GM23338 (cell line): ENCODE measurements at regions not wholly inside any gene's neighbourhood (a gene's known extent, or its start where the extent isn't known, plus 50 kb on each side); places are given as distances from the start of the nearest gene placed in this dataset.

Experiments used
- ETS1 ChIP-seq: IDR thresholded peaks from 2 replicates; pipeline ENCODE4 v1.6.1; 2016; ENCODE audit warnings: antibody characterized with exemption
- NANOG ChIP-seq: IDR thresholded peaks from 2 replicates; pipeline ENCODE4 v1.6.1; 2016; ENCODE audit warnings: antibody characterized with exemption, borderline replicate concordance
- POLR2AphosphoS5 ChIP-seq: IDR thresholded peaks from 2 replicates; pipeline ENCODE4 v1.6.1; 2016; ENCODE audit warnings: antibody characterized with exemption, low read depth
- STAT1 ChIP-seq: IDR thresholded peaks from one replicate; pipeline ENCODE4 v1.6.1; 2016; ENCODE audit warnings: antibody characterized with exemption; ENCODE audit not compliant: unreplicated experiment
- ZNF114 ChIP-seq: fragments of 250-450 bp; sonication (Bioruptor Pico); IDR thresholded peaks from 2 replicates; pipeline ENCODE4 v1.5.0; 2020; ENCODE audit warnings: mild to moderate bottlenecking, moderate library complexity
- ZNF331 ChIP-seq: fragments of 250-450 bp; sonication (Bioruptor Pico); IDR thresholded peaks from 2 replicates; pipeline ENCODE4 v1.5.0; 2020; ENCODE audit warnings: low read depth, mild to moderate bottlenecking, moderate library complexity
- ZNF462 ChIP-seq: fragments of 250-450 bp; sonication (Bioruptor Pico); IDR thresholded peaks from 2 replicates; pipeline ENCODE4 v1.5.0; 2020; ENCODE audit warnings: mild to moderate bottlenecking, moderate library complexity
- TF ChIP-seq, protein P1 (sequence below), 2 experiments: fragments of 200-600 bp in 1 of 2; sonication (generic) in 1 of 2; conservative IDR thresholded peaks; 2 replicates each; pipeline versions ENCODE4 v1.5.1 to v1.6.1; 2016 to 2017; ENCODE audit warnings: antibody characterized with exemption in 2 of 2, low read depth in 2 of 2, mild to moderate bottlenecking in 2 of 2, moderate library complexity in 1 of 2
- TF ChIP-seq, protein P2 (sequence below): IDR thresholded peaks from one replicate; pipeline ENCODE4 v1.6.1; 2018; ENCODE audit warnings: antibody characterized with exemption; ENCODE audit not compliant: unreplicated experiment

- TF ChIP-seq ZNF462 (CRISPR knock-in tag) = no peak
- no peak for TF ChIP-seq ZNF114
- TF ChIP-seq NANOG = no peak
- no peak for TF ChIP-seq ETS1
- TF ChIP-seq POLR2AphosphoS5 = no peak
- no peak for TF ChIP-seq STAT1
- TF ChIP-seq, protein P1, sequence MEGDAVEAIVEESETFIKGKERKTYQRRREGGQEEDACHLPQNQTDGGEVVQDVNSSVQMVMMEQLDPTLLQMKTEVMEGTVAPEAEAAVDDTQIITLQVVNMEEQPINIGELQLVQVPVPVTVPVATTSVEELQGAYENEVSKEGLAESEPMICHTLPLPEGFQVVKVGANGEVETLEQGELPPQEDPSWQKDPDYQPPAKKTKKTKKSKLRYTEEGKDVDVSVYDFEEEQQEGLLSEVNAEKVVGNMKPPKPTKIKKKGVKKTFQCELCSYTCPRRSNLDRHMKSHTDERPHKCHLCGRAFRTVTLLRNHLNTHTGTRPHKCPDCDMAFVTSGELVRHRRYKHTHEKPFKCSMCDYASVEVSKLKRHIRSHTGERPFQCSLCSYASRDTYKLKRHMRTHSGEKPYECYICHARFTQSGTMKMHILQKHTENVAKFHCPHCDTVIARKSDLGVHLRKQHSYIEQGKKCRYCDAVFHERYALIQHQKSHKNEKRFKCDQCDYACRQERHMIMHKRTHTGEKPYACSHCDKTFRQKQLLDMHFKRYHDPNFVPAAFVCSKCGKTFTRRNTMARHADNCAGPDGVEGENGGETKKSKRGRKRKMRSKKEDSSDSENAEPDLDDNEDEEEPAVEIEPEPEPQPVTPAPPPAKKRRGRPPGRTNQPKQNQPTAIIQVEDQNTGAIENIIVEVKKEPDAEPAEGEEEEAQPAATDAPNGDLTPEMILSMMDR (conservative IDR thresholded peaks at IDR 0.05; ENCODE audit: low read depth in 2 of 2) = no peak
- TF ChIP-seq ZNF331 = no peak
- TF ChIP-seq, protein P2, sequence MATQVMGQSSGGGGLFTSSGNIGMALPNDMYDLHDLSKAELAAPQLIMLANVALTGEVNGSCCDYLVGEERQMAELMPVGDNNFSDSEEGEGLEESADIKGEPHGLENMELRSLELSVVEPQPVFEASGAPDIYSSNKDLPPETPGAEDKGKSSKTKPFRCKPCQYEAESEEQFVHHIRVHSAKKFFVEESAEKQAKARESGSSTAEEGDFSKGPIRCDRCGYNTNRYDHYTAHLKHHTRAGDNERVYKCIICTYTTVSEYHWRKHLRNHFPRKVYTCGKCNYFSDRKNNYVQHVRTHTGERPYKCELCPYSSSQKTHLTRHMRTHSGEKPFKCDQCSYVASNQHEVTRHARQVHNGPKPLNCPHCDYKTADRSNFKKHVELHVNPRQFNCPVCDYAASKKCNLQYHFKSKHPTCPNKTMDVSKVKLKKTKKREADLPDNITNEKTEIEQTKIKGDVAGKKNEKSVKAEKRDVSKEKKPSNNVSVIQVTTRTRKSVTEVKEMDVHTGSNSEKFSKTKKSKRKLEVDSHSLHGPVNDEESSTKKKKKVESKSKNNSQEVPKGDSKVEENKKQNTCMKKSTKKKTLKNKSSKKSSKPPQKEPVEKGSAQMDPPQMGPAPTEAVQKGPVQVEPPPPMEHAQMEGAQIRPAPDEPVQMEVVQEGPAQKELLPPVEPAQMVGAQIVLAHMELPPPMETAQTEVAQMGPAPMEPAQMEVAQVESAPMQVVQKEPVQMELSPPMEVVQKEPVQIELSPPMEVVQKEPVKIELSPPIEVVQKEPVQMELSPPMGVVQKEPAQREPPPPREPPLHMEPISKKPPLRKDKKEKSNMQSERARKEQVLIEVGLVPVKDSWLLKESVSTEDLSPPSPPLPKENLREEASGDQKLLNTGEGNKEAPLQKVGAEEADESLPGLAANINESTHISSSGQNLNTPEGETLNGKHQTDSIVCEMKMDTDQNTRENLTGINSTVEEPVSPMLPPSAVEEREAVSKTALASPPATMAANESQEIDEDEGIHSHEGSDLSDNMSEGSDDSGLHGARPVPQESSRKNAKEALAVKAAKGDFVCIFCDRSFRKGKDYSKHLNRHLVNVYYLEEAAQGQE = no peak
Observed at GRCh38 chr9:60545346-60545877, 368.8 kb upstream of the SPATA31A5 start (continued).
